Upper lobe of left lung (tissue), 6 donors: ENCODE measurements at regions not wholly inside any gene's neighbourhood (a gene's known extent, or its start where the extent isn't known, plus 50 kb on each side); places are given as distances from the start of the nearest gene placed in this dataset.

Experiments used
- ATAC-seq, 2 donors: fragments of 200-7000 bp; cut with Tn5 transposase; one replicate each; pipeline ENCODE4 v1.9.1; 2022; ENCODE audit warnings: mild to moderate bottlenecking in 2 of 2, moderate library complexity in 2 of 2; ENCODE audit not compliant: low FRiP score in 2 of 2
- DNase-seq, 2 donors: peaks; one replicate each; pipeline ENCODE4 v3.0.0-alpha.2; 2019 to 2020
- H3K27ac ChIP-seq, 4 donors: fragments of 200-600 bp; sonication (generic); one replicate each; pipeline ENCODE4 v1.5.1; 2016 to 2019
- H3K27me3 ChIP-seq, 4 donors: fragments of 200-600 bp; sonication (generic); one replicate each; pipeline ENCODE4 v1.5.1; 2017 to 2019
- H3K36me3 ChIP-seq, 4 donors: fragments of 200-600 bp; sonication (generic); one replicate each; pipeline ENCODE4 v1.5.1; 2016 to 2019
- H3K4me1 ChIP-seq, 4 donors: fragments of 200-600 bp; sonication (generic); one replicate each; pipeline ENCODE4 v1.5.1; 2018 to 2019
- H3K4me3 ChIP-seq, 4 donors: fragments of 200-600 bp; sonication (generic); one replicate each; pipeline ENCODE4 v1.5.1; 2017 to 2019; ENCODE audit warnings: mild to moderate bottlenecking in 2 of 4, moderate library complexity in 1 of 4
- H3K9me3 ChIP-seq, 4 donors: fragments of 200-600 bp; sonication (generic); one replicate each; pipeline ENCODE4 v1.5.1; 2018 to 2019
- EP300 ChIP-seq, 4 donors: sonication (generic); formaldehyde crosslinking; IDR thresholded peaks; one replicate each; pipeline ENCODE4 v1.5.1; 2017; ENCODE audit warnings: antibody characterized with exemption in 4 of 4, control low read depth in 2 of 4
- POLR2A ChIP-seq, 4 donors: fragments of 450-650 bp; IDR thresholded peaks; one replicate each; pipeline ENCODE4 v1.5.1; 2016 to 2017; ENCODE audit warnings: antibody characterized with exemption in 4 of 4, mild to moderate bottlenecking in 2 of 4
- POLR2AphosphoS5 ChIP-seq, 2 donors: sonication (generic); formaldehyde crosslinking; IDR thresholded peaks; one replicate each; pipeline ENCODE4 v1.5.1; 2017; ENCODE audit warnings: antibody characterized with exemption in 2 of 2
- WGBS, 2 donors: methylation state at CpG; one replicate each; pipeline ENCODE4 v1.1.5; 2017 to 2018; 5-methylcytosine and 5-hydroxymethylcytosine counted together
- TF ChIP-seq, protein P1 (sequence below), 6 experiments: fragments of 450-650 bp in 4 of 6; fragments of 200-600 bp in 2 of 6; sonication (generic) in 2 of 6; IDR thresholded peaks; one replicate each; pipeline ENCODE4 v1.5.1; 2016 to 2019; ENCODE audit warnings: antibody characterized with exemption in 6 of 6
- donor health status: DM: no; HTN: no; CAD: no; lungs with moderate emphysema.
- donor health status: DM: no; HTN: yes; CAD: no; lungs with severe emphysema.

DNA sequence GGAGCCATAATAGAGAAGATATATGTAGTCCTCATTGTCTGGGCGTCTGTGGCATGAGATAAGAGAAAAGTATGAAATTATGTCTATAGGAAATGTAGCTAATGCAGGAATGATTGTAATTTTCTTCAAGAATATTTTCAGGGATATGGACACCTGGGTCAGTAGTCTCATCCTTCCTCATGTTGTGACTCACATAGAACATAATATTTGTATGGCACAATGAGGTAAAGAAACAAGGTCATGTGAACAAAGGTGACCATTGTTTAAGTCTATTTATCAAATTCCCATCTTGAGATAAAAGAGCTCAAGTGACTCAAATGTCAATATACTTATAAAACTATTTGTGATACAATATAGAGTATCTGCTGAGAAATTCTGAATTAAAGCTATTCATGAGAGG is 345.5 kb upstream of the ROBO1 start:
- no peaks in the 10 kb centered on the region for H3K27me3 ChIP-seq
- 59 to 60% methylated on average over 1 of the region's 1 CpG for WGBS, 2 donors
- DNase-seq: no peak

DNA sequence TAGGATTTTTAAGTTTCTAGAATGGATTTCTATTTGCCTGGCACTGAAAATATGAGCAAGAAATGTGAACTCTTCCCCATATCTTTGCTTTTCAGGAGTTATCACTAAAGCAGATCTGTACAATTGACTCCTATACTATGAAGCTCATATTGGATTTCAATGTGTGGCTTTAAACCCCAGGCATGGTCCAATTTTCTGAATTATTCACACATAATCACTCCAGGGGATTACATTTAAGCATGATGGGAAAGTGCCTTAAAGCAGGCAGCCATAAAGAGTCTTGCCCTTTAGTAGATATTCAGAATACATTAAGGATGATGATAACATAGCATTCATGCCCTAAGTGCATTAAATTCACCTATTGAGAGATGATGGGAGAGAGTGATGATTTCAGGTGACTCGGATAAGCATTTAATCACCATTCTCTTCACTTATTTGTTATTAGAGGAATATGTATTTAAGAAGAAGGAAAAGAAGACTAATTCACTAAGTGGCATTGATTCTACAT is 331.8 kb upstream of the ROBO1 start:
- ATAC-seq: no peak
- Histone ChIP-seq H3K4me3 (no peak overlapping the region), H3K27ac (no peak overlapping the region), H3K36me3 (no peaks in the 10 kb centered on the region), H3K27me3 (no peaks in the 10 kb centered on the region), H3K9me3 (no peaks in the 10 kb centered on the region), H3K4me1 (no peaks in the 10 kb centered on the region)
- no peak for TF ChIP-seq POLR2AphosphoS5 (IDR thresholded peaks at IDR 0.05)
- TF ChIP-seq, protein P1, sequence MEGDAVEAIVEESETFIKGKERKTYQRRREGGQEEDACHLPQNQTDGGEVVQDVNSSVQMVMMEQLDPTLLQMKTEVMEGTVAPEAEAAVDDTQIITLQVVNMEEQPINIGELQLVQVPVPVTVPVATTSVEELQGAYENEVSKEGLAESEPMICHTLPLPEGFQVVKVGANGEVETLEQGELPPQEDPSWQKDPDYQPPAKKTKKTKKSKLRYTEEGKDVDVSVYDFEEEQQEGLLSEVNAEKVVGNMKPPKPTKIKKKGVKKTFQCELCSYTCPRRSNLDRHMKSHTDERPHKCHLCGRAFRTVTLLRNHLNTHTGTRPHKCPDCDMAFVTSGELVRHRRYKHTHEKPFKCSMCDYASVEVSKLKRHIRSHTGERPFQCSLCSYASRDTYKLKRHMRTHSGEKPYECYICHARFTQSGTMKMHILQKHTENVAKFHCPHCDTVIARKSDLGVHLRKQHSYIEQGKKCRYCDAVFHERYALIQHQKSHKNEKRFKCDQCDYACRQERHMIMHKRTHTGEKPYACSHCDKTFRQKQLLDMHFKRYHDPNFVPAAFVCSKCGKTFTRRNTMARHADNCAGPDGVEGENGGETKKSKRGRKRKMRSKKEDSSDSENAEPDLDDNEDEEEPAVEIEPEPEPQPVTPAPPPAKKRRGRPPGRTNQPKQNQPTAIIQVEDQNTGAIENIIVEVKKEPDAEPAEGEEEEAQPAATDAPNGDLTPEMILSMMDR (IDR thresholded peaks at IDR 0.05): no peak
- TF ChIP-seq EP300 (IDR thresholded peaks at IDR 0.05): no peak
- TF ChIP-seq POLR2A (IDR thresholded peaks at IDR 0.05): no peak
- WGBS, 2 donors: 81 to 94% methylated on average over 1 of the region's 1 CpG
- no peak for DNase-seq

More for the DNA sequence above, 345.5 kb upstream of the ROBO1 start:
- H3K27ac ChIP-seq: no peak overlapping the region
- no peaks in the 10 kb centered on the region for H3K36me3 ChIP-seq
- H3K9me3 ChIP-seq: no peaks in the 10 kb centered on the region
- no peaks in the 10 kb centered on the region for H3K4me1 ChIP-seq
- no peak for ATAC-seq
- no peak overlapping the region for H3K4me3 ChIP-seq
- TF ChIP-seq EP300 (IDR thresholded peaks at IDR 0.05) (no peak), POLR2AphosphoS5 (IDR thresholded peaks at IDR 0.05) (no peak), POLR2A (IDR thresholded peaks at IDR 0.05) (no peak)
- TF ChIP-seq, protein P1 (IDR thresholded peaks at IDR 0.05): no peak

DNA sequence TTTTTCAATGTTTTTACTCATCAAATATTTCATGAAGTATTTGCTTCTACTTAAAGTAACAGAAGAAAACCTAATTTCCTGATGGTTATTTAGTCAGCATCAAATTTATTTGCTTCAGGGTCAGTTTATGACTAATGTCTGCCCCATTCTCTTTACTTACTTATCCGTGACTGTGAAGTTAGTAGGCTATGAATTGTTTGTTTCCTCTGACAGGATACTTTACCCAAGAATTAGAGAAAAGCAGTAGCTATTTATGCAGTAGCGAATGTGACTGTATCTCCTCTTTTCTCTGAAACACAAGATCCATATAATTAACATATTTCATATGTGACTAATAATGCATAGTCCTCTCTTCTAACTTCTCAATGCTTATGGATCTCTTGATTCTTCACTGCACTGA is 329.9 kb upstream of the ROBO1 start:
- Histone ChIP-seq H3K4me3 (no peak overlapping the region), H3K9me3 (no peaks in the 10 kb centered on the region), H3K27me3 (no peaks in the 10 kb centered on the region), H3K27ac (no peak overlapping the region), H3K4me1 (no peaks in the 10 kb centered on the region), H3K36me3 (no peaks in the 10 kb centered on the region)
- TF ChIP-seq POLR2AphosphoS5 (IDR thresholded peaks at IDR 0.05): no peak
- TF ChIP-seq, protein P1 (IDR thresholded peaks at IDR 0.05): no peak
- TF ChIP-seq EP300 (IDR thresholded peaks at IDR 0.05): no peak
- TF ChIP-seq POLR2A (IDR thresholded peaks at IDR 0.05): no peak
- WGBS, 2 donors: 75 to 79% methylated on average over 2 of the region's 2 CpGs
- no peak for DNase-seq
- no peak for ATAC-seq

DNA sequence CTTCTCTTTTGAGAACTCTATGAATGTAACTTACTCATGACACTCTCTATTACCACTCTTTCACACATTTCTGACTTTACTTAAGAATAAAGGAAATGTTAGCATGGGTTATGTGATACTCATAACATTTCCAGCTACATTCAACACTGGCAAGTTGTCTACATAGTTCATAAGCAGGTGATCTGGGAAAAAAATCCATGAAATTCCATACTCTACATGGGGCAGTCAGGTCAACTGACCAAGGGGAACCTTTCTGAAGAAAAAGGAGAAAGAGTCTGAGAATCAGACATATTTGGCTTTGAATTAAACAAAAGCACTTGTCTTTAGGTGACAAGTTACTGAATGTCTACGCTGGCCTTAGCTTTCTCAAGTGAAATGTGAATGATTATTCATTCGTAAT is 329.1 kb upstream of the ROBO1 start:
- 79 to 82% methylated on average over 2 of the region's 2 CpGs for WGBS, 2 donors

DNA sequence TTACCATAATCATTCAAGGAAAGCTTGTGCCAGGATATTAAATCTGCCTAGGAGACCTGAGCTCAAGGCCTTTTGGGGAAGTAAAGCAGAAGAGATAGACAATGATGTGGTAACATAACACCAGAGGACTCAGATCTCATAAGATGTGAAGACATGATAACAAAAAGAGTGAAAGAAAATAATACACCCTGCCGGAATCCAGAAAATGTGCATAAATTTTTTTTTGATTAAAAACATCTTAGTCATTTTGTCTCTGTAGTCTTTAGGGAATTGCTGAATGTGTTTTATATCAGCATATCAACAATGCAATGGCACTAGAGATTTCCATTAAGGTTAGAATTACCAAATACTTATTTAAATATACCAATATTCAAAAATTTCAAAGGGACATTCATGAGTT is 326.8 kb upstream of the ROBO1 start:
- TF ChIP-seq, protein P1 (IDR thresholded peaks at IDR 0.05): no peak
- TF ChIP-seq POLR2A (IDR thresholded peaks at IDR 0.05) (no peak), POLR2AphosphoS5 (IDR thresholded peaks at IDR 0.05) (no peak), EP300 (IDR thresholded peaks at IDR 0.05) (no peak)
- no peaks in the 10 kb centered on the region for H3K4me1 ChIP-seq
- no peak overlapping the region for H3K4me3 ChIP-seq
- no peaks in the 10 kb centered on the region for H3K36me3 ChIP-seq
- 79 to 92% methylated on average over 1 of the region's 1 CpG for WGBS, 2 donors
- DNase-seq (no peak), ATAC-seq (no peak)
- no peaks in the 10 kb centered on the region for H3K9me3 ChIP-seq
- H3K27ac ChIP-seq: no peak overlapping the region
- no peaks in the 10 kb centered on the region for H3K27me3 ChIP-seq

More for the DNA sequence above, 329.1 kb upstream of the ROBO1 start:
- ATAC-seq (no peak), DNase-seq (no peak)
- Histone ChIP-seq H3K4me1 (no peaks in the 10 kb centered on the region), H3K4me3 (no peak overlapping the region), H3K27ac (no peak overlapping the region), H3K36me3 (no peaks in the 10 kb centered on the region), H3K9me3 (no peaks in the 10 kb centered on the region), H3K27me3 (no peaks in the 10 kb centered on the region)
- TF ChIP-seq, protein P1 (IDR thresholded peaks at IDR 0.05): no peak
- TF ChIP-seq EP300 (IDR thresholded peaks at IDR 0.05) (no peak), POLR2AphosphoS5 (IDR thresholded peaks at IDR 0.05) (no peak), POLR2A (IDR thresholded peaks at IDR 0.05) (no peak)
